GM18517 (cell line): ENCODE measurements at regions not wholly inside any gene's neighbourhood (a gene's known extent, or its start where the extent isn't known, plus 50 kb on each side); places are given as distances from the start of the nearest gene placed in this dataset.

Experiments
- ATAC-seq: cut with Tn5 transposase; IDR thresholded peaks from one replicate; pipeline ENCODE4 v1.9.1; 2021; ENCODE audit warnings: mild to moderate bottlenecking, moderate library complexity; ENCODE audit not compliant: unreplicated experiment

- no peak for ATAC-seq
These were observed 157.9 kb upstream of the PARP11 start for GRCh38 chr12:4030929-4031702.

- ATAC-seq = no peak
These were observed 154.2 kb upstream of the PARP11 start for GRCh38 chr12:4027412-4027811.

GRCh38 chr12:4026517-4026916 lies 153.3 kb upstream of the PARP11 start:
- no peak for ATAC-seq

GRCh38 chr12:4026020-4026358 lies 152.8 kb upstream of the PARP11 start:
- ATAC-seq = no peak

- ATAC-seq = no peak
These were observed 152.2 kb upstream of the PARP11 start for GRCh38 chr12:4025181-4026019.

- no peak for ATAC-seq
These were observed 151.5 kb upstream of the PARP11 start for GRCh38 chr12:4024701-4025100.

- no peak for ATAC-seq
These were observed 142.3 kb upstream of the PARP11 start for GRCh38 chr12:4015225-4016091.

- ATAC-seq = no peak
These were observed 141.6 kb upstream of the PARP11 start for GRCh38 chr12:4014858-4015224.

- ATAC-seq = no peak
These were observed 141.2 kb upstream of the PARP11 start for GRCh38 chr12:4014444-4014843.

GRCh38 chr12:4012977-4013968 lies 140.1 kb upstream of the PARP11 start:
- no peak for ATAC-seq

- ATAC-seq = no peak
These were observed 138.9 kb upstream of the PARP11 start for GRCh38 chr12:4012073-4012472.

- no peak for ATAC-seq
These were observed 138.4 kb upstream of the PARP11 start for GRCh38 chr12:4011597-4011996.

GRCh38 chr12:4009979-4010704 lies 136.9 kb upstream of the PARP11 start:
- ATAC-seq = no peak

- no peak for ATAC-seq
These were observed 133.5 kb upstream of the PARP11 start for GRCh38 chr12:4006743-4007142.

GRCh38 chr12:4005851-4006430 lies 132.7 kb upstream of the PARP11 start:
- ATAC-seq = no peak

GRCh38 chr12:4003576-4003975 lies 130.4 kb upstream of the PARP11 start:
- no peak for ATAC-seq

GRCh38 chr12:4002601-4003000 lies 129.4 kb upstream of the PARP11 start:
- ATAC-seq = no peak

- no peak for ATAC-seq
These were observed 128.6 kb upstream of the PARP11 start for GRCh38 chr12:4001841-4002240.

- no peak for ATAC-seq
These were observed 127.8 kb upstream of the PARP11 start for GRCh38 chr12:4001031-4001430.
